ENCODE measurements at regions not wholly inside any gene's neighbourhood (a gene's known extent, or its start where the extent isn't known, plus 50 kb on each side); places are given as distances from the start of the nearest gene placed in this dataset.

- Histone ChIP-seq H3K4me1 (ENCODE audit: low read depth) (peaks cover 16% of the 10 kb centered on the region), H3K9me3 (no peaks in the 10 kb centered on the region), H3K4me3 (no peak overlapping the region), H3K36me3 (ENCODE audit: low read depth) (no peaks in the 10 kb centered on the region)
- DNase-seq (no peak), ATAC-seq (no peak)
- intact Hi-C loops (cut with DNase I, micrococcal nuclease): no loop called here
- no peak for TF ChIP-seq CTCF (IDR thresholded peaks at IDR 0.05)
Measured at GRCh38 chr2:212906620-212907019, 244.8 kb downstream of the IKZF2 start.

- Histone ChIP-seq H3K4me3 (no peak overlapping the region), H3K9me3 (no peaks in the 10 kb centered on the region), H3K36me3 (ENCODE audit: low read depth) (no peaks in the 10 kb centered on the region), H3K4me1 (ENCODE audit: low read depth) (peaks cover 16% of the 10 kb centered on the region)
- peak; percentile 86 for ATAC-seq
- DNase-seq: peak in 1 of 3 donors; percentile 64
- intact Hi-C loops (cut with DNase I, micrococcal nuclease): no loop called here
- TF ChIP-seq CTCF (IDR thresholded peaks at IDR 0.05): no peak
Measured at GRCh38 chr2:212905640-212906201, 245.7 kb downstream of the IKZF2 start.

- ATAC-seq (no peak), DNase-seq (no peak)
- Histone ChIP-seq H3K4me3 (no peak overlapping the region), H3K36me3 (ENCODE audit: low read depth) (no peaks in the 10 kb centered on the region), H3K4me1 (ENCODE audit: low read depth) (peaks cover 16% of the 10 kb centered on the region), H3K9me3 (no peaks in the 10 kb centered on the region)
- no peak for TF ChIP-seq CTCF (IDR thresholded peaks at IDR 0.05)
- intact Hi-C loops (cut with DNase I, micrococcal nuclease): no loop called here
Measured at GRCh38 chr2:212904646-212905045, 246.8 kb downstream of the IKZF2 start.

- Histone ChIP-seq H3K9me3 (no peaks in the 10 kb centered on the region), H3K4me1 (ENCODE audit: low read depth) (peaks cover 16% of the 10 kb centered on the region), H3K4me3 (no peak overlapping the region), H3K36me3 (ENCODE audit: low read depth) (no peaks in the 10 kb centered on the region)
- TF ChIP-seq CTCF (IDR thresholded peaks at IDR 0.05): no peak
- DNase-seq (no peak), ATAC-seq (no peak)
- intact Hi-C loops (cut with DNase I, micrococcal nuclease): no loop called here
Measured at GRCh38 chr2:212903413-212903812, 248.0 kb downstream of the IKZF2 start.

GRCh38 chr2:212902421-212902820 is 249.0 kb downstream of the IKZF2 start:
- DNase-seq (no peak), ATAC-seq (no peak)
- H3K4me3 ChIP-seq: no peak overlapping the region
- TF ChIP-seq CTCF (IDR thresholded peaks at IDR 0.05): no peak
- intact Hi-C loops (cut with DNase I, micrococcal nuclease): no loop called here
- peaks cover 16% of the 10 kb centered on the region for H3K4me1 ChIP-seq (ENCODE audit: low read depth)
- no peaks in the 10 kb centered on the region for H3K9me3 ChIP-seq
- no peaks in the 10 kb centered on the region for H3K36me3 ChIP-seq (ENCODE audit: low read depth)
